SK-N-SH (cell line): ENCODE measurements at regions not wholly inside any gene's neighbourhood (a gene's known extent, or its start where the extent isn't known, plus 50 kb on each side); places are given as distances from the start of the nearest gene placed in this dataset.

Source experiments
- CHD2 ChIP-seq: fragments of 150-350 bp; IDR thresholded peaks from 2 replicates; pipeline ENCODE4 v1.6.1; 2018; ENCODE audit warnings: low read length; ENCODE audit not compliant: partially characterized antibody
- MAX ChIP-seq: IDR thresholded peaks from 2 replicates; pipeline ENCODE4 v1.4.0; 2012; ENCODE audit warnings: low read depth
- RAD21 ChIP-seq: IDR thresholded peaks from 2 replicates; pipeline ENCODE4 v1.6.1; 2012; ENCODE audit warnings: mild to moderate bottlenecking, low read length
- RFX5 ChIP-seq: IDR thresholded peaks from 2 replicates; pipeline ENCODE4 v1.6.1; 2012; ENCODE audit warnings: mild to moderate bottlenecking, improper control_type of control experiment, low read length
- SIN3A ChIP-seq: IDR thresholded peaks from 2 replicates; pipeline ENCODE4 v1.6.1; 2012; ENCODE audit warnings: low read depth, mild to moderate bottlenecking, low read length, moderate library complexity, borderline replicate concordance
- TAF1 ChIP-seq: IDR thresholded peaks from 2 replicates; pipeline ENCODE4 v1.6.1; 2012; ENCODE audit warnings: low read depth, mild to moderate bottlenecking, low read length, moderate library complexity, borderline replicate concordance
- TCF12 ChIP-seq: IDR thresholded peaks from 2 replicates; pipeline ENCODE4 v1.4.0; 2012
- TEAD4 ChIP-seq: IDR thresholded peaks from 2 replicates; pipeline ENCODE4 v1.4.0; 2012; ENCODE audit warnings: mild to moderate bottlenecking, borderline replicate concordance; ENCODE audit not compliant: insufficient read depth
- ZBTB33 ChIP-seq: IDR thresholded peaks from 2 replicates; pipeline ENCODE4 v1.4.0; 2012; ENCODE audit warnings: low read depth, borderline replicate concordance
- TF ChIP-seq, protein P1 (sequence below): fragments of 200-600 bp; sonication (generic); IDR thresholded peaks from 2 replicates; pipeline ENCODE4 v1.6.1; 2017; ENCODE audit warnings: antibody characterized with exemption, mild to moderate bottlenecking, moderate library complexity

GRCh38 chr22:47817380-47817779, 1054.9 kb downstream of the TBC1D22A start:
- TF ChIP-seq, protein P1, sequence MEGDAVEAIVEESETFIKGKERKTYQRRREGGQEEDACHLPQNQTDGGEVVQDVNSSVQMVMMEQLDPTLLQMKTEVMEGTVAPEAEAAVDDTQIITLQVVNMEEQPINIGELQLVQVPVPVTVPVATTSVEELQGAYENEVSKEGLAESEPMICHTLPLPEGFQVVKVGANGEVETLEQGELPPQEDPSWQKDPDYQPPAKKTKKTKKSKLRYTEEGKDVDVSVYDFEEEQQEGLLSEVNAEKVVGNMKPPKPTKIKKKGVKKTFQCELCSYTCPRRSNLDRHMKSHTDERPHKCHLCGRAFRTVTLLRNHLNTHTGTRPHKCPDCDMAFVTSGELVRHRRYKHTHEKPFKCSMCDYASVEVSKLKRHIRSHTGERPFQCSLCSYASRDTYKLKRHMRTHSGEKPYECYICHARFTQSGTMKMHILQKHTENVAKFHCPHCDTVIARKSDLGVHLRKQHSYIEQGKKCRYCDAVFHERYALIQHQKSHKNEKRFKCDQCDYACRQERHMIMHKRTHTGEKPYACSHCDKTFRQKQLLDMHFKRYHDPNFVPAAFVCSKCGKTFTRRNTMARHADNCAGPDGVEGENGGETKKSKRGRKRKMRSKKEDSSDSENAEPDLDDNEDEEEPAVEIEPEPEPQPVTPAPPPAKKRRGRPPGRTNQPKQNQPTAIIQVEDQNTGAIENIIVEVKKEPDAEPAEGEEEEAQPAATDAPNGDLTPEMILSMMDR = no peak
- TF ChIP-seq RAD21 (no peak), SIN3A (no peak), ZBTB33 (no peak), TEAD4 (no peak), MAX (no peak), TAF1 (no peak), RFX5 (no peak), CHD2 (no peak), TCF12 (no peak)
